Liver (tissue), 8 donors: ENCODE measurements at regions not wholly inside any gene's neighbourhood (a gene's known extent, or its start where the extent isn't known, plus 50 kb on each side); places are given as distances from the start of the nearest gene placed in this dataset.

ENCODE experiments used
- DNase-seq: peaks from one replicate; pipeline ENCODE4 v3.0.0-alpha.2; 2017; ENCODE audit warnings: low spot score
- H3K27ac ChIP-seq, 2 donors: one replicate each; pipeline ENCODE4 v1.7.0; 2013; ENCODE audit warnings: inconsistent platforms in 2 of 2, low read length in 2 of 2, control low read depth in 1 of 2, low read depth in 1 of 2, mild to moderate bottlenecking in 1 of 2
- H3K27me3 ChIP-seq, 4 donors: one replicate each; pipeline versions ENCODE4 v1.6.1 to v1.7.0; 2013; ENCODE audit warnings: low read length in 3 of 4, inconsistent platforms in 1 of 4, mild to moderate bottlenecking in 1 of 4, moderate library complexity in 1 of 4; ENCODE audit not compliant: control insufficient read depth in 4 of 4, insufficient read depth in 4 of 4
- H3K36me3 ChIP-seq, 4 donors: one replicate each; pipeline versions ENCODE4 v1.6.1 to v1.7.0; 2013; ENCODE audit warnings: low read length in 3 of 4, mild to moderate bottlenecking in 3 of 4, low read depth in 1 of 4, moderate library complexity in 1 of 4; ENCODE audit not compliant: control insufficient read depth in 4 of 4, insufficient read depth in 3 of 4
- H3K4me1 ChIP-seq, 4 donors: one replicate each; pipeline versions ENCODE4 v1.6.1 to v1.7.0; 2013; ENCODE audit warnings: low read length in 3 of 4, mild to moderate bottlenecking in 3 of 4, moderate library complexity in 1 of 4; ENCODE audit not compliant: control insufficient read depth in 4 of 4, insufficient read depth in 4 of 4
- H3K4me3 ChIP-seq, 3 donors: one replicate each; pipeline versions ENCODE4 v1.6.1 to v1.7.0; 2013; ENCODE audit warnings: low read length in 3 of 3, control low read depth in 1 of 3, low read depth in 1 of 3, mild to moderate bottlenecking in 1 of 3
- H3K9ac ChIP-seq, 2 donors: one replicate each; pipeline ENCODE4 v1.7.0; 2013; ENCODE audit warnings: low read length in 2 of 2, mild to moderate bottlenecking in 2 of 2, moderate library complexity in 2 of 2, control low read depth in 1 of 2, low read depth in 1 of 2
- H3K9me3 ChIP-seq, 4 donors: one replicate each; pipeline versions ENCODE4 v1.6.1 to v1.7.0; 2013; ENCODE audit warnings: low read length in 3 of 4; ENCODE audit not compliant: control insufficient read depth in 4 of 4
- ATF3 ChIP-seq: IDR thresholded peaks from 2 replicates; pipeline ENCODE4 v1.6.1; 2016; ENCODE audit warnings: antibody characterized with exemption
- FOXA1 ChIP-seq: IDR thresholded peaks from 2 replicates; pipeline ENCODE4 v1.6.1; 2016; ENCODE audit warnings: antibody characterized with exemption
- HNF4A ChIP-seq, 2 donors: conservative IDR thresholded peaks; 2 replicates each; pipeline ENCODE4 v1.6.1; 2016; ENCODE audit warnings: antibody characterized with exemption in 2 of 2, mild to moderate bottlenecking in 2 of 2
- HNF4G ChIP-seq: IDR thresholded peaks from 2 replicates; pipeline ENCODE4 v1.6.1; 2016; ENCODE audit warnings: antibody characterized with exemption
- MAX ChIP-seq: IDR thresholded peaks from 2 replicates; pipeline ENCODE4 v1.6.1; 2016; ENCODE audit warnings: antibody characterized with exemption
- NR2F2 ChIP-seq: IDR thresholded peaks from 2 replicates; pipeline ENCODE4 v1.6.1; 2016; ENCODE audit warnings: antibody characterized with exemption
- RAD21 ChIP-seq, 2 donors: IDR thresholded peaks; 2 replicates each; pipeline ENCODE4 v1.6.1; 2016; ENCODE audit warnings: antibody characterized with exemption in 2 of 2, mild to moderate bottlenecking in 2 of 2
- RXRA ChIP-seq, 2 donors: IDR thresholded peaks; 2 replicates each; pipeline ENCODE4 v1.6.1; 2017 to 2018; ENCODE audit warnings: antibody characterized with exemption in 2 of 2, mild to moderate bottlenecking in 1 of 2
- TAF1 ChIP-seq: conservative IDR thresholded peaks from 2 replicates; pipeline ENCODE4 v1.6.1; 2016; ENCODE audit warnings: antibody characterized with exemption, mild to moderate bottlenecking
- YY1 ChIP-seq: IDR thresholded peaks from 2 replicates; pipeline ENCODE4 v1.6.1; 2016; ENCODE audit warnings: antibody characterized with exemption, mild to moderate bottlenecking
- ZBTB33 ChIP-seq: IDR thresholded peaks from 2 replicates; pipeline ENCODE4 v1.6.1; 2016; ENCODE audit warnings: antibody characterized with exemption
- WGBS: extraction: QIAGEN DNeasy Blood & Tissue Kit; methylation state at CpG from one replicate; pipeline ENCODE4 v1.1.7; 2013; 5-methylcytosine and 5-hydroxymethylcytosine counted together
- TF ChIP-seq, protein P1 (sequence below): IDR thresholded peaks from 2 replicates; pipeline ENCODE4 v1.6.1; 2016; ENCODE audit warnings: antibody characterized with exemption, mild to moderate bottlenecking
- TF ChIP-seq, protein P2 (sequence below): fragments of 150-350 bp; IDR thresholded peaks from 2 replicates; pipeline ENCODE4 v1.5.1; 2017; ENCODE audit warnings: improper control_type of control experiment, low read depth, low read length; ENCODE audit not compliant: missing input control
- donor health status: healthy.
- donor health status: healthy.
- donor health status: healthy.
- donor health status: healthy.
- donor health status: healthy.

GRCh38 chr17:53629188-53629587 lies 193.5 kb upstream of the KIF2B start:
- Histone ChIP-seq H3K36me3 (no peaks in the 10 kb centered on the region), H3K27me3 (peaks cover 0 to 2% (median 0%) of the 10 kb centered on the region in 4 donors), H3K4me1 (no peaks in the 10 kb centered on the region), H3K27ac (no peak overlapping the region), H3K9ac (no peak overlapping the region), H3K9me3 (no peaks in the 10 kb centered on the region), H3K4me3 (no peak overlapping the region)
- no peak for DNase-seq
- 45% methylated on average over 1 of the region's 1 CpG for WGBS
- TF ChIP-seq MAX (no peak), RAD21 (IDR thresholded peaks at IDR 0.05) (no peak), ZBTB33 (no peak), HNF4A (conservative IDR thresholded peaks at IDR 0.05) (no peak), NR2F2 (no peak), TAF1 (no peak), YY1 (no peak), RXRA (IDR thresholded peaks at IDR 0.05) (no peak)
- TF ChIP-seq, protein P1, sequence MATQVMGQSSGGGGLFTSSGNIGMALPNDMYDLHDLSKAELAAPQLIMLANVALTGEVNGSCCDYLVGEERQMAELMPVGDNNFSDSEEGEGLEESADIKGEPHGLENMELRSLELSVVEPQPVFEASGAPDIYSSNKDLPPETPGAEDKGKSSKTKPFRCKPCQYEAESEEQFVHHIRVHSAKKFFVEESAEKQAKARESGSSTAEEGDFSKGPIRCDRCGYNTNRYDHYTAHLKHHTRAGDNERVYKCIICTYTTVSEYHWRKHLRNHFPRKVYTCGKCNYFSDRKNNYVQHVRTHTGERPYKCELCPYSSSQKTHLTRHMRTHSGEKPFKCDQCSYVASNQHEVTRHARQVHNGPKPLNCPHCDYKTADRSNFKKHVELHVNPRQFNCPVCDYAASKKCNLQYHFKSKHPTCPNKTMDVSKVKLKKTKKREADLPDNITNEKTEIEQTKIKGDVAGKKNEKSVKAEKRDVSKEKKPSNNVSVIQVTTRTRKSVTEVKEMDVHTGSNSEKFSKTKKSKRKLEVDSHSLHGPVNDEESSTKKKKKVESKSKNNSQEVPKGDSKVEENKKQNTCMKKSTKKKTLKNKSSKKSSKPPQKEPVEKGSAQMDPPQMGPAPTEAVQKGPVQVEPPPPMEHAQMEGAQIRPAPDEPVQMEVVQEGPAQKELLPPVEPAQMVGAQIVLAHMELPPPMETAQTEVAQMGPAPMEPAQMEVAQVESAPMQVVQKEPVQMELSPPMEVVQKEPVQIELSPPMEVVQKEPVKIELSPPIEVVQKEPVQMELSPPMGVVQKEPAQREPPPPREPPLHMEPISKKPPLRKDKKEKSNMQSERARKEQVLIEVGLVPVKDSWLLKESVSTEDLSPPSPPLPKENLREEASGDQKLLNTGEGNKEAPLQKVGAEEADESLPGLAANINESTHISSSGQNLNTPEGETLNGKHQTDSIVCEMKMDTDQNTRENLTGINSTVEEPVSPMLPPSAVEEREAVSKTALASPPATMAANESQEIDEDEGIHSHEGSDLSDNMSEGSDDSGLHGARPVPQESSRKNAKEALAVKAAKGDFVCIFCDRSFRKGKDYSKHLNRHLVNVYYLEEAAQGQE = no peak

DNA sequence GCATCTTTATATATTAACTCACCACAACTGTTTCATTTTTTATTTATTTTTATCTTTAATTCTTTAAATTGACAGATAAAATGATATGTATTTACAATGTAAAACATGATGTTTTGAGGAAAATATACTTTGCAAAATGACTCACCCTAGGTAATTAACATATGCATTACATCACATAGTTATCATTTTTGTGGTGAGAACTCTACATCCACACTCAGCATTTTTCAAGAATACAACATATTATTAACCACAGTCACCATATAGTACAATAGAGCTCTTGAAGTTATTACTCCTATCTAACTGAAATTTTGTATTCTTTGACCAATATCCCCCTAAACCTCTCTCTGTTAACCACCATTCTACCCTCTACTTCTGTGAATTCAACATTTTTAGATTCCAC lies 194.7 kb upstream of the KIF2B start:
- Histone ChIP-seq H3K4me3 (no peak overlapping the region), H3K4me1 (no peaks in the 10 kb centered on the region), H3K27ac (no peak overlapping the region), H3K9me3 (no peaks in the 10 kb centered on the region), H3K36me3 (no peaks in the 10 kb centered on the region), H3K9ac (no peak overlapping the region), H3K27me3 (peaks cover 0 to 2% (median 0%) of the 10 kb centered on the region in 4 donors)
- TF ChIP-seq, protein P2, sequence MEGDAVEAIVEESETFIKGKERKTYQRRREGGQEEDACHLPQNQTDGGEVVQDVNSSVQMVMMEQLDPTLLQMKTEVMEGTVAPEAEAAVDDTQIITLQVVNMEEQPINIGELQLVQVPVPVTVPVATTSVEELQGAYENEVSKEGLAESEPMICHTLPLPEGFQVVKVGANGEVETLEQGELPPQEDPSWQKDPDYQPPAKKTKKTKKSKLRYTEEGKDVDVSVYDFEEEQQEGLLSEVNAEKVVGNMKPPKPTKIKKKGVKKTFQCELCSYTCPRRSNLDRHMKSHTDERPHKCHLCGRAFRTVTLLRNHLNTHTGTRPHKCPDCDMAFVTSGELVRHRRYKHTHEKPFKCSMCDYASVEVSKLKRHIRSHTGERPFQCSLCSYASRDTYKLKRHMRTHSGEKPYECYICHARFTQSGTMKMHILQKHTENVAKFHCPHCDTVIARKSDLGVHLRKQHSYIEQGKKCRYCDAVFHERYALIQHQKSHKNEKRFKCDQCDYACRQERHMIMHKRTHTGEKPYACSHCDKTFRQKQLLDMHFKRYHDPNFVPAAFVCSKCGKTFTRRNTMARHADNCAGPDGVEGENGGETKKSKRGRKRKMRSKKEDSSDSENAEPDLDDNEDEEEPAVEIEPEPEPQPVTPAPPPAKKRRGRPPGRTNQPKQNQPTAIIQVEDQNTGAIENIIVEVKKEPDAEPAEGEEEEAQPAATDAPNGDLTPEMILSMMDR = no peak
- TF ChIP-seq, protein P1 = no peak
- TF ChIP-seq ATF3 (no peak), MAX (no peak), FOXA1 (no peak), NR2F2 (no peak), RXRA (IDR thresholded peaks at IDR 0.05) (no peak), HNF4G (no peak)
- no peak for DNase-seq
